GM21423 (cell line): ENCODE measurements at regions not wholly inside any gene's neighbourhood (a gene's known extent, or its start where the extent isn't known, plus 50 kb on each side); places are given as distances from the start of the nearest gene placed in this dataset.

ENCODE experiments used
- ATAC-seq: cut with Tn5 transposase; IDR thresholded peaks from one replicate; pipeline ENCODE4 v1.9.1; 2021; ENCODE audit warnings: mild to moderate bottlenecking, moderate library complexity; ENCODE audit not compliant: unreplicated experiment

DNA sequence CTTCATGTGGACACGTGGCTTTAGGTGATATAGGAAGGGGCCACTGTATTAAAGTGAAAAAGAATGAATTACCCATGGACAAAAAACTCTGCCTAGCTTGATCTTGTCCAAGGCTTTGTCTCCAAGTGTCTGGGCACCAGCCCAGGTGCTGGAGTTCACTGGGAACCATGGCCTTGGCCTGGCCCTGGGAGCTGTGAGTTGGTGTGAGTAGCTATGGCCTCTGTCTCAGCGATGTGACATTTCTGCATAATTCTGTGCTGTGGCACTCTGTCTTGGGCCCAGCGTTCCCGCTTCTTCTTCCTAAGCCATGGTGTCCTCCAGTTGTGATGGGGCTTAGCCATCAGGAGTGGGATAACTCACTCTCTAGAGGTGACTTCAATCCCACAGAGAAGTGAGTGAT lies 119.0 kb upstream of the PPP2R2D start:
- ATAC-seq = no peak

DNA sequence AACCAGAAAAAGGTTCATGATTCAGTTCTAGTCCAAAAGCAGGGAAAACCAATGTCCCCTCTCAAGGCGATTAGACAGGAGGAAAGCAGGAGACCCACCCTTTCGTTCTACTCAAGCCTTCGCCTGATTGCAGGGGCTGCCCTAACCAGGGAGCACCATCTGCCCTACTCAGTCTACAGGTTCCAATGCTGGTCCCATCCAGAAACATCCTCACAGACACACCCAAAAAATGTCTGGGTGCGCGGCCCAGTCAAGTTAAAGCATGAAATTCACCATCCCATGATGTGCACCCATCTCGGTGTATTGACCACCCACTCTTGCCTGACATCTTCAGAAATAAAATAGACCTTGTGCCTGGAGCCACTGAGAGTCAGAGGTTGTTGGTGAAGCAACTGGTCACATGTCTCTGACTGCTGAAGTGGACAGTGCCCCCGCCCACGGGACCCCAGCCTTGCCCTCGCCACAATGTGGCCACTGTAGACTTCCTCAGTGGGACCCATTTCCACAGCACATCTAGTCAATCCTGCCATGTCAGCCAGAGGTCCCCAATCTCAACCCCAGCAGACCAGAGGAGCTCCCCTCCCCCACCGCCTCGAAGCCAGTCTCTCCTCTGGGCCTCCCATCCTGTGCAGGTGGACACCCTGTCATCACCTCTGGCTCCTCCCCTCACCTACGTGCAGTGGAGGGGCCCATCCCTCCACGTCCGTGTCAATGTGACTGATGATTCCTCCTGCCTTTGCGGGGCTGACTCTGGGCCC lies 116.3 kb upstream of the PPP2R2D start:
- no peak for ATAC-seq

DNA sequence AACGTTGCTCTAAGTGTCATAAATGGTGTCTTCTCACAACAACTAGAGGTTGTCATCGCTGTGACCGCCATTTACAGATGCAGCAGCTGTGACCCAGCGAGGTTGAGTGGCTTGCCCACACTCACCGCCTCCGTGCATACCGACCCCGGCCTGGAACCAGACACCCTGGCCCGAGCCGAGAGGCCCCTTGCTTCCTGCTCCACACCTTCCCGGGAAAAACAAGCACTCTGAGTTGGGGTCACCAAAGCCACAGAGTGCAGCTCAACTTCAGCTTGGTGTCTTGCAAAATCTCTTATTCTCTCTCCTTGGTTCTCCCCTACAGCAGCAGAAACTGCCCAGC lies 115.7 kb upstream of the PPP2R2D start:
- no peak for ATAC-seq

GRCh38 chr10:131786756-131787605 lies 113.8 kb upstream of the PPP2R2D start:
- ATAC-seq = no peak

- no peak for ATAC-seq
Measured at GRCh38 chr10:131787961-131788360, 112.8 kb upstream of the PPP2R2D start.

DNA sequence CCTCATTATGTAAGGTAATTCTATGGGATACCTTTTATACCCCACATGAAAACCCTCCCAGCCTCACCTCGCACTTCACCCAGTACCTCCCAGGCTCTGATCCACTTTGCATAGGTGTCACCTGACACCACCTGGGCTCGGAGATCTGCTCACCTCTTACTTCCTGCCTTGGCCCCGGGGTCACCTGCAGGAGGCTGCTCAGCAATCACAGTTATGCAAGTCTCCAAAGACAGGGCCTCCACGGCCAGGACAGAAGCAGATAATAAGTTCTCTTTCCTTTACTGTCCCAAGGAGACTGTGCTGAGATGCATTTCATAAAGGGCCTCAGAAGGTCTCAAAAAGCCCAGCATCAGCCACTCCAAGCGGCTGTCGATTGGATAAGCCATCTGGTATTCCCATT lies 112.4 kb upstream of the PPP2R2D start:
- no peak for ATAC-seq

- no peak for ATAC-seq
Measured at GRCh38 chr10:131789516-131789915, 111.3 kb upstream of the PPP2R2D start.

DNA sequence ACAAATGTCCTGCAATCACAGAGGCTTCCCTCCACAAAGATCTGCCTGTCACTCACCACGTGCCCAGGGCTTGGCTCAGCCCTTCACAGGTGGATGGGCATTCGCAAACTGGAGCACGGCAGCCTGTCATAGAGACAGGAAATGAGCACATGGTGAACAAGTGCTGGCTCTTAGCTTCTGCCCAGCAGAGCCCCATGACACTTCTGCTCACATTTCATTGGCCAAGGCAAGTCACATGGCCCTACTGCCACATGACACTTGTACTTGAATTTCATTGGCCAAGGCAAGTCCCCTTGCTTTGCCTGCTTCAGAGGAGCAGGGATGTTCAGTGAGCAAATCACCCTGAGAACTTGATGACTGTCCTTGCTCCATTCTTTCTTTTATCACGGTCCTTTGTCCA lies 110.8 kb upstream of the PPP2R2D start:
- ATAC-seq = no peak

DNA sequence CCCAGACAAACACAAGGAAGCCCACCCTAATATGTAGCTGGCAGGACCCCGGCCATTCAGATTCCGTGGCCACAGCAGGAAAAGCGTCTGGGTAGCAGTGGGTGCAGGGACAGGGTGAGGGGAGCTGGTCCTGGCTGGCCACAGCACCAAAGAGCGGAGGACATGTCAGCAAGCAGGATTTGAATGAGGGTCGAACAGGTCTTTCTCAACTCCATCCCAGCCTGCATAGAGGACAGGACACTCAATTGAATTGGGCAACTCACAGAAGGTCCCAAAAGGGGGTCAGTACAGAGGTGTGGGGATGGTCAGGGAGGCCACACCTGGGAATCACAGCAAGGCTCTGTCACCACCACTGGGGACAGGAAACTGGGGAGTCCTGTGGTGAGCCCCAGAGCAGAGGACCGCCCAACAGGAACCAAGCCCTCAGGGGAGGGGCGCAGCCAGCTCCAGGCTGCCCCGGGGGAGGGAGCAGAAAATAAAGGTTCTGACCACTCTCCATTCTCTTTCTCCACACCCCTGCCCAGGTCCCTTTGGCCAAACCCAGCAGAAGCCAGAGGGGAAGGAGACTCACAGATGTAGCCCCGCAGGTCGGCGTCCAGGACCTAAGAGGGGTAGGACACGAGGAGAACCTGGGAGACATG lies 108.7 kb upstream of the PPP2R2D start:
- ATAC-seq = no peak

DNA sequence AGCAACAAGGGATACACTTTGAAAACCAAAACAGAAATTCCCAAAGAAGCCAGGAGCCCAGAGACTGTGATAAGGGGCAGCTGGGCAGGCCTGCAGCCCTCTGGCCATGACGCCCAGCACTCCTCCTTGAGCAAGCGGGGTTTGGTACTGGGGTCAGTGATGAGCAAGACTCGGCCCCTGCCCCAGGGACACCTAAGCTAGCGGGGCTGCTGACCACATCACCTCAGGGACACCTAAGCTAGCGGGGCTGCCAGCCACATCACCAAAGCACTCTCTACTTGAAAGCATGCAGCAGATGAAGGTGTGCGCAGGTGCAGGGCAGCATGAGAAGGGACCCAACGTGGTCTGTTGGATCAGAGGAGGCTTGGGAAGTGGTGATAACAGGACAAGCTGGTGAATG lies 108.0 kb upstream of the PPP2R2D start:
- ATAC-seq = no peak

DNA sequence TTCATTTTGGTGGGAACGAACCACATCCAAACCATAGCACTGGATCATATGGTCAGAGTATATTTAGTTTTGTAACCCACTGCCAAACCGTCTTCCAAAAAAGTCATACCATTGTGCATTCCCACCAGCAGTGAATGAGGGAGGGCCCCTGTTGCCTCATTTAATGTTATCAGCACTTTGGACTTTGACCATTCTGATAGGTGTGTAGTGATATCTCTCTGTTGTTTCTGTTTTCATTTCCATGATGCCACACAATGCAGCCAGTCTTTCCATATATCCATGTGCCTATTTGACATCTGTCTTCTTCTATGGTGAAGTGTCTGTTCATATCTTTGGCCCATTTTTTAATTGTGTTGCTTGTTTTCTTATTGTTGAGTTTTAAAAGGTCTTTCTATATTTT lies 105.0 kb upstream of the PPP2R2D start:
- no peak for ATAC-seq

- no peak for ATAC-seq
Measured at GRCh38 chr10:131797626-131798025, 103.2 kb upstream of the PPP2R2D start.

GRCh38 chr10:131799429-131799828 lies 101.4 kb upstream of the PPP2R2D start:
- ATAC-seq = no peak

- ATAC-seq = no peak
Measured at GRCh38 chr10:131802156-131802915, 98.5 kb upstream of the PPP2R2D start.

- ATAC-seq = no peak
Measured at GRCh38 chr10:131802996-131803395, 97.8 kb upstream of the PPP2R2D start.

DNA sequence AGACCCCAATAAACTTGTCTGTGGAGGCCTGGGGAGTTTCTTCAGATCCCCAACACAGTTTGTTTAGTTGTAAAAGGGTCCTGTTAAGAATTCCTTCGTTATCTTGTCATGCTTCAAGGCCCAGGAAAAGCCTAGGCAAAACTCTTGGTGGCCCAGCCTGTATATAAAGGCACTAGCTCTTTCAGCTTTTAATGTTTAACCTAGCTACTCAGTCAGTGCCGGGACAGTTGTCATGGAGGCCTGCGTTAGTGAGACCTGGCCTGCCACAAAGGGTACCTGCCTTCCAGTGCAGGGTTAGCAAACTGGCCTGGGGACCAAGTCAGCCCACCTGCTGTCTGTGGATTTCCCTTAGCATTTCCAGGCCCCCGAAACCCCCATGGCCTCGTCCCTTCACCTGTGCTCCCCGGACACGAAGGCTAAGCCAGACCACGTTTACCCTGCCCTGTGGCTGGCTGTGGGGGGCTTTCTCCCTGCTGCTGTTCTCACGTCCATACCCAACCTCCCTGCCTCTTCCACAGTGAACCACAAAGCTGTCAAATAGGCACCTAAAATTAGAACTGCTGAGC lies 96.9 kb upstream of the PPP2R2D start:
- ATAC-seq = no peak

GRCh38 chr10:131804551-131805295 lies 96.1 kb upstream of the PPP2R2D start:
- ATAC-seq = no peak

DNA sequence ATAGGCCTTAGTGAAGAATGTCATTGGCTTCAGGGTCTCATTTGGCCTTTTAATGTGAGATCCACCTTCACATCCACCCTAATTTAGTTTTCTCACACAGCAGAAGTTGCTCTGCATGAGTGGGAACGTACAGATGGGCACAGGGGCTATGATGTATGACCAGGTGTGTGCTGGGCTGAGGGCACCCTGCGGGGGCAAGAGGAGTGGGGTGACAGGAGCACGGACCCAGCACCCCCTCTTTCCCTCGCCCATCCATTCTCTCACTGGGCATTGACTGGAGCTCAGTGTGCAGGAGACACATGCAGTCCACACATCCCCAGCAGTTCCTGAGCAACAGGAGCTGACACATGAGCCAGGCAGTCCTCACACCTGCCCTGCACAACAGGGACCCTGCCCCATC lies 95.1 kb upstream of the PPP2R2D start:
- ATAC-seq = no peak

DNA sequence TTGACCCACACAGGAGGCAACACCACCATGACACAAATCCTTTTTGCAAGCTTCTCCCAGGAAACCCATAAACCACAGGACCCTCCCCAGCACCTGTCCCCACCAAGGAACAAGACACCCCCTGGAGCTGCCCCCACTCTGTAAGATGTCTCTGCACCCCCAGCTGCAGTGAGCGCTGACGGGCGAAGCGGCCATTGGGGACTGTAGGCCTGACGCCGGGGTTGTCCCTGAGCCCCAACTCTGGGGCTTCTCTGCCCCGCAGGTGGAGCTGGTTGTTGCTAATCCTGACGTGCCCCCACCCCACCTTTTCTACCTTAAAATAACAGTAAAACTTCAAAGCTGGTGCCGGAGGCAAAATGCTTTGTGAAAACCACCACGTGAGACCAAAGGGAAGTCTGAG lies 94.7 kb upstream of the PPP2R2D start:
- no peak for ATAC-seq

DNA sequence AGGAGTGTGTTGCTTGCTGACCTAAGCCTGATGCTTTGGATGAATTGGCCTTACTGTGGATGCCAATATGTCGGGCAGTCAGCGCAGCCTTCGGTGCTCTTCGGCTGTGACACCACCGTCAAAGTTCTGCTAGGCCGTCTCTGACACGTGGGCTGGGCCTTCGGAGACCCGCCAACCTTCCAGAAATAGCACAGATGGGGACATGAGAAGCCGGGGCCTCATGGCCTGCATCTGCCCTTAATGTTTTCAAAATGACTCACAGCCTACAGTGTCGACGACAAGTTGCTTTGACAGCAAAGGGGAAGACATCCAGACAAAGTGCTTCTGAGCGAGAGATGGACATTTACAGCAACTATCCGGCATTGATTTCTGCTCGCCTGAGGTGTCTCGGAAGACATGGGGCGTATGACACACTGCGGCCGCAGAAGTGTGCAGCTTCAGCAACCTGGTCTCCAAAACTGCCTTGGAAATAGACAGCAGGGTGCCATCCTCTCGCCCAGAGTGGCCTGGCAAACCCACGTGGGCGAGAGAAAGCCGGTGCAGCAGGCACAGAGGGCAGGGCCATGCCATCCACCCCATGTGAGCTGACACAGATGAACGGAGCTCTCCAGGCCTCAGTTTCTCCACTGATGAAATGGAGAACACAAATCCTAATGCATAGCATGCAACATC lies 94.0 kb upstream of the PPP2R2D start:
- ATAC-seq = no peak
